ENCODE measurements at regions not wholly inside any gene's neighbourhood (a gene's known extent, or its start where the extent isn't known, plus 50 kb on each side); places are given as distances from the start of the nearest gene placed in this dataset.
"Not testable (repeated sequence)": the region's sequence is repeated elsewhere in the genome, so short reads cannot be mapped to it uniquely, and the experiment has no call there.

- DNase-seq = no peak
Measured at GRCh38 chr5:53369681-53370080, 110.7 kb upstream of the FST start.

GRCh38 chr5:53373451-53374158 lies 106.8 kb upstream of the FST start:
- no peak for DNase-seq

- no peak for DNase-seq
Measured at GRCh38 chr5:53376853-53377252, 103.6 kb upstream of the FST start.

- DNase-seq = no peak
Measured at GRCh38 chr5:53378190-53378589, 102.2 kb upstream of the FST start.

GRCh38 chr5:53378590-53379247 lies 101.7 kb upstream of the FST start:
- DNase-seq = no peak

- no peak for DNase-seq
Measured at GRCh38 chr5:53386341-53386740, 94.1 kb upstream of the FST start.

GRCh38 chr5:53389093-53389492 lies 91.3 kb upstream of the FST start:
- no peak for DNase-seq

GRCh38 chr5:53392073-53392472 lies 88.4 kb upstream of the FST start:
- DNase-seq = no peak

- no peak for DNase-seq
Measured at GRCh38 chr5:53394808-53395207, 85.6 kb upstream of the FST start.

GRCh38 chr5:53397141-53397757 lies 83.2 kb upstream of the FST start:
- DNase-seq = no peak

GRCh38 chr5:53397845-53398244 lies 82.6 kb upstream of the FST start:
- DNase-seq = no peak

- DNase-seq = no peak
Measured at GRCh38 chr5:53399926-53400697, 80.3 kb upstream of the FST start.

- no peak for DNase-seq
Measured at GRCh38 chr5:53403291-53403690, 77.1 kb upstream of the FST start.

- DNase-seq = no peak
Measured at GRCh38 chr5:53403758-53404157, 76.7 kb upstream of the FST start.

- no peak for DNase-seq
Measured at GRCh38 chr5:53405396-53405795, 75.0 kb upstream of the FST start.

GRCh38 chr5:53406630-53407316 lies 73.7 kb upstream of the FST start:
- DNase-seq = no peak

- DNase-seq = no peak
Measured at GRCh38 chr5:53407373-53407772, 73.1 kb upstream of the FST start.

- no peak for DNase-seq
Measured at GRCh38 chr5:53411388-53411787, 69.0 kb upstream of the FST start.

GRCh38 chr5:53412499-53412898 lies 67.9 kb upstream of the FST start:
- DNase-seq = not testable (repeated sequence)

GRCh38 chr5:53416144-53416738 lies 64.2 kb upstream of the FST start:
- DNase-seq = no peak

- no peak for DNase-seq
Measured at GRCh38 chr5:53418409-53418808, 62.0 kb upstream of the FST start.

All from hippocampal formation (tissue), 2 donors.